IgD-negative memory B cell (primary cell): ENCODE measurements at regions not wholly inside any gene's neighbourhood (a gene's known extent, or its start where the extent isn't known, plus 50 kb on each side); places are given as distances from the start of the nearest gene placed in this dataset.
"Not testable (repeated sequence)": the region's sequence is repeated elsewhere in the genome, so short reads cannot be mapped to it uniquely, and the experiment has no call there.

Experiments
- H3K27ac Mint-ChIP-seq, 3 donors: one replicate each; pipeline ENCODE4 v1.8.0; 2020 to 2022; ENCODE audit warnings: mild to moderate bottlenecking in 3 of 3, mixed read lengths in 3 of 3, moderate library complexity in 1 of 3
- H3K27me3 Mint-ChIP-seq: one replicate; pipeline ENCODE4 v1.8.0; 2021; ENCODE audit warnings: mixed read lengths
- H3K36me3 Mint-ChIP-seq: one replicate; pipeline ENCODE4 v1.8.0; 2020; ENCODE audit warnings: mild to moderate bottlenecking, mixed read lengths
- H3K4me1 Mint-ChIP-seq, 3 donors: one replicate each; pipeline ENCODE4 v1.8.0; 2020 to 2022; ENCODE audit warnings: mixed read lengths in 3 of 3, mild to moderate bottlenecking in 1 of 3
- H3K4me3 Mint-ChIP-seq, 4 donors: one replicate each; pipeline ENCODE4 v1.8.0; 2020 to 2022; ENCODE audit warnings: mild to moderate bottlenecking in 4 of 4, mixed read lengths in 4 of 4, moderate library complexity in 3 of 4
- H3K9me3 Mint-ChIP-seq, 3 donors: one replicate each; pipeline ENCODE4 v1.8.0; 2020 to 2021; ENCODE audit warnings: mixed read lengths in 3 of 3, mild to moderate bottlenecking in 1 of 3

DNA sequence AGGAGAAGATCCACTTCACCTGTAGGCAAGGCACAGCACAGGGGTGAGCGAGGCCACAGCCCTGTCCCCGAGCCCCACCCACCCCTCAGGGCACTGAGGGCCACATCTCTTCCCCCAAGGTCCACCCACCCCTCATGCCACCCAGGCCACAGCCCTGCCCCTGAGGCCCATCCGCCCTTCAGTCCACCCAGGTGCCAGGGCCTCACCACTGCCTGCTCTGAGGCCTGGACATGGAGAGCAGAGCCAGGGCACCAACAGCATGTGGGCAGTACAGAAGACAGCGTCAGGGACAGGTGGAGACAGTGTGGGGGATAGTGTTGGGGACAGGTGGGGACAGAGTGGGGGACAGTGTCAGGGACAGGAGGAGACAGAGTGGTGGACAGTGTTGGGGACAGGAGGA is 138.3 kb downstream of the TMEM121 start:
- Mint-ChIP-seq H3K27me3 (no peaks in the 10 kb centered on the region), H3K36me3 (peaks cover 8% of the 10 kb centered on the region), H3K4me3 (no peak overlapping the region), H3K9me3 (peaks cover 3 to 8% (median 3%) of the 10 kb centered on the region in 3 donors), H3K27ac (no peak overlapping the region), H3K4me1 (peaks cover 0 to 8% (median 2%) of the 10 kb centered on the region in 3 donors)

DNA sequence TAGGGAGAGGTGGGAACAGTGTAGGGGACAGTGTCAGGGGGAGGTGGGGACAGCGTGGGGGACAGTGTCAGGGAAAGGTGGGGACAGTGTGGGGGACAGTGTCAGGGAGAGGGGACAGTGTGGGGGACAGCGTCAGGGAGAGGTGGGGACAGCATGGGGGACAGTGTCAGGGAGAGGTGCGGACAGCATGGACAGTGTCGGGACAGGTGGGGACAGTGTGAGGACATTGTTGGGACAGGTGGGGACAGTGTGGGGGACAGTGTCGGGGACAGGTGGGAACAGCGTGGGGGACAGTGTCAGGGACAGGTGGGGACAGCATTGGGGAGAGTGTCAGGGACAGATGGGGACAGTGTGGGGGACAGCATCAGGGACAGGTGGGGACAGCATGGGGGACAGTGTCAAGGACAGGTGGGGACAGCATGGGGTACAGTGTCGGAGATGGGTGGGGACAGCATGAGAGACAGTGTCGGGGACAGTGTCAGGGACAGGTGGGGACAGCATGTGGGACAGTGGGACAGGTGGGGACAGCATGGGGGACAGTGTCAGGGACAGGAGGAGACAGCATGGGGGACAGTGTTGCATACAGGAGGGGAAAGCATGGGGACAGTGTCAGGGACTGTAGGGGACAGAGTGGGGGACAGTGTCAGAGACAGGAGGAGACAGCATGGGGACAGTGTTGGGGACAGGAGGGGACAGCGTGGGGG is 139.0 kb downstream of the TMEM121 start:
- Mint-ChIP-seq H3K27ac (no peak overlapping the region), H3K4me3 (no peak overlapping the region), H3K9me3 (peaks cover 0 to 3% (median under 1%) of the 10 kb centered on the region in 3 donors), H3K27me3 (no peaks in the 10 kb centered on the region), H3K4me1 (peaks cover 0 to 5% (median 0%) of the 10 kb centered on the region in 3 donors), H3K36me3 (peaks cover 1% of the 10 kb centered on the region)

DNA sequence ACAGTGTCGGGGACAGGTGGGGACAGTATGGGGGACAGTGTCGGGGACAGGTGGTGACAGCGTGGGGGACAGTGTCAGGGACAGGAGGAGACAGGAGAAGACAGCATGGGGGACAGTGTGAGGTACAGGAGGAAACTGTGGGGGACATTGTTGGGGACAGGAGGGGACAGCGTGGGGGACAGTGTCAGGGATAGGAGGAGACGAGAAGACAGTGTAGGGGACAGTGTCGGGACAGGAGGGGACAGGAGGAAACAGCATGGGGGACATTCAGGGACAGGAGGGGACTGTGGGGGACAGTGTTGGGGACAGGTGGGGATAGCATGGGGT is 139.5 kb downstream of the TMEM121 start:
- Mint-ChIP-seq H3K9me3 (no peaks in the 10 kb centered on the region), H3K4me3 (no peak overlapping the region), H3K4me1 (peaks cover 0 to under 1% (median 0%) of the 10 kb centered on the region in 3 donors)

DNA sequence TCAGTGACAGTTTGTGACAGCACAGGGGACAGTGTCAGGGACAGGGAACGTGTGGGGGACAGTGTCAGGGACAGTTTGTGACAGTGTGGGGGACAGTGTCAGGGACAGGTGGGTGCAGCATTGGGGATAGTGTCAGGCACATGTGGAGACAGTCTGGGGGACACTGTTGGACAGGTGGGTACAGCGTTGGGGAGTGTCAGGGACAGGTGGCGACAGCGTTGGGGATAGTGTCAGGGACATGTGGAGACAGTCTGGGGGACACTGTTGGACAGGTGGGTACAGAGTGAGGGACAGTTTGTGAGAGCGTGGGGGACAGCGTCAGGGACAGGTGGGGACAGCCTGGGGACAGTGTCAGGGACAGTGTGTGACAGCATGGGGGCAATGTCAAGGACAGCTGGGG is 140.0 kb downstream of the TMEM121 start:
- no peak overlapping the region for H3K27ac Mint-ChIP-seq
- no peaks in the 10 kb centered on the region for H3K27me3 Mint-ChIP-seq
- no peaks in the 10 kb centered on the region for H3K9me3 Mint-ChIP-seq
- no peak overlapping the region for H3K4me3 Mint-ChIP-seq
- H3K36me3 Mint-ChIP-seq = no peaks in the 10 kb centered on the region
- no peaks in the 10 kb centered on the region for H3K4me1 Mint-ChIP-seq

More for the DNA sequence above, 139.5 kb downstream of the TMEM121 start:
- Mint-ChIP-seq H3K27ac (no peak overlapping the region), H3K36me3 (no peaks in the 10 kb centered on the region), H3K27me3 (no peaks in the 10 kb centered on the region)

DNA sequence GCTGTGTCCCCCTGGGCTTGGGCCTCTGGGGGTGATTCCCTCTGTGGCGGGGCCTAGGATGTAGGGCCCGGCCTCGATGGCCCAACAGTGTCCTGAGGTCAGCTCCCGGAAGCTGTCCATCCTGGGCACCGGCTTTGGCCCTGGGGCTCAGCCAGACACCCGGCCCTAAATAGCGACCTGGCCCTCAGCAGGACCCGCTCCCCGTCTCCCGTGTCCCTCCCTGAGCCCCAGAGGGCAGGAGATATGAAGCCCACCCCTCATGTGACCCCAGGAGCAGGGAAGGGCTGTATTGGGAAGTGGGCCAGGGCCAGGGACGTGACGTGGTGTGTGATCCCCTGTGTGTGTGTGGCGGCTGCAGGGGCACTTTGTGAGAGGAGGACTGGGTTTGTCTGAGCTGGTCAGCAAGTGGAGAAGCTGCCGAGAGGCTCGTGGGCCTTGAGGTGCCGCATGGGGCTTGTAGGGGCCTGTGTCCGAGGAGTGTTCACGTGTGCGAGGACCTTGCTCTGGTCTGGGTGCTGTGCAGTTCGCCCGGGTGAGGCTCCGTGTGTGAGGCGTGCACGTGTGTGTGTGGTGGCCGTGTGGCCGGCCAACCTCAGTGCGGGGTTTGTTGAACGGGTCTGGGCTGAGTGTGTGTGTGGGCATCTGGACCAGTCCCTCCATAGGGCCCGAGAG is 140.7 kb downstream of the TMEM121 start:
- not testable (repeated sequence) for H3K4me1 Mint-ChIP-seq, H3K27me3 Mint-ChIP-seq, H3K9me3 Mint-ChIP-seq, H3K4me3 Mint-ChIP-seq, H3K27ac Mint-ChIP-seq, H3K36me3 Mint-ChIP-seq

DNA sequence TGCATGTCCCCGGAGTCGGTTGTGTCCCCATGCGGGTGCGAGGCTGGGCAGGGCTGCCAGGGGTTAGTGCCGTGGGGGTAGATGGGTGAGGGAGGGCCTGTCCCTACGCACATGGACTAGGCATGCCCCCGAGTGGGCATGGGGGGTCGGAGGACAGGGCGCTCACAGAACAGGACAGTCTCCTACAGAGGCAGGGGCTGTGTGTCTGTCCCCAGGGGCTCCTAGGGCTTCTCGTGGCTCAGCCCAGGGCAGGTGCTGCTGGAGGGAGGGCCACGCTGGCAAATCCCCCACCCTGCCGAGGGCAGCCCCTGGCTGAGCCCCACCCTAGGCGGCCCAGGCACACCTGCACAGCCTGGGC is 141.3 kb downstream of the TMEM121 start:
- H3K4me1 Mint-ChIP-seq, H3K9me3 Mint-ChIP-seq, H3K27me3 Mint-ChIP-seq, H3K27ac Mint-ChIP-seq, H3K36me3 Mint-ChIP-seq, H3K4me3 Mint-ChIP-seq: not testable (repeated sequence)

DNA sequence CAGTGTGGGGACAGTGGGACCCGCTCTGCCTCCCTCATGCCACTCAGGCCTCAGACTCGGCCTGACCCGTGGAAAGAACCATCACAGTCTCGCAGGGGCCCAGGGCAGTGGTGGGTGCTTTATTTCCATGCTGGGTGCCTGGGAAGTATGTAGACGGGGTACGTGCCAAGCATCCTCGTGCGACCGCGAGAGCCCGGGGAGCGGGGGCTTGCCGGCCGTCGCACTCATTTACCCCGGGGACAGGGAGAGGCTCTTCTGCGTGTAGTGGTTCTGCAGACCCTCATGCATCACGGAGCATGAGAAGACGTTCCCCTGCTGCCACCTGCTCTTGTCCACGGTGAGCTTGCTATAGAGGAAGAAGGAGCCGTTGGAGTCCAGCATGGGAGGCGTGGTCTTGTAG is 141.6 kb downstream of the TMEM121 start:
- H3K36me3 Mint-ChIP-seq, H3K9me3 Mint-ChIP-seq, H3K27ac Mint-ChIP-seq, H3K27me3 Mint-ChIP-seq, H3K4me1 Mint-ChIP-seq: not testable (repeated sequence)
- peak overlapping the region in 2 of 4 donors; percentile 66 to 81 for H3K4me3 Mint-ChIP-seq

DNA sequence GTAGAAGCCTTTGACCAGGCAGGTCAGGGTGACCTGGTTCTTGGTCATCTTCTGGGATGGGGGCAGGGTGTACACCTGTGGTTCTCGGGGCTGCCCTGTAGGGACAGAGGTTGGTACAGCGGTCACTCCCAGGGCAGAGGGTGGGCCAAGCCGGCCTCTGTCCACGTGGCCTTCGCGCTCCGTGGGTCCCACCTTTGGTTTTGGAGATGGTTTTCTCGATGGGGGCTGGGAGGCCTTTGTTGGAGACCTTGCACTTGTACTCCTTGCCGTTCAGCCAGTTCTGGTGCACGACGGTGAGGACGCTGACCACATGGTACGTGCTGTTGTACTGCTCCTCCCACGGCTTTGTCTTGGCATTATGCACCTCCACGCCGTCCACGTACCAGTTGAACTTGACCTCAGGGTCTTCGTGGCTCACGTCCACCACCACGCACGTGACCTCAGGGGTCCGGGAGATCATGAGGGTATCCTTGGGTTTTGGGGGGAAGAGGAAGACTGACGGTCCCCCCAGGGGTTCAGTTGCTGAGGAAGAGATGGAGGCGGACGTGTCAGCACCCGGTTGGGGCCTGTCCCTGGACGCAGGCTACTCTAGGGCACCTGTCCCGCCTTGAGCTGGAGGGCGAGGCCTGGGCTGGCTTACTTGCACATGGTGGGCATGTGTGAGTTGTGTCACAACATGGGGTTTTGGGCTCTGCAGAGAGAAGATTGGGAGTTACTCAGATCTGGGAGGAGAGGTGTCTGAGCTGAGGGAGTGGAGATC is 142.3 kb downstream of the TMEM121 start:
- H3K4me1 Mint-ChIP-seq, H3K27me3 Mint-ChIP-seq, H3K4me3 Mint-ChIP-seq, H3K9me3 Mint-ChIP-seq, H3K27ac Mint-ChIP-seq, H3K36me3 Mint-ChIP-seq: not testable (repeated sequence)

DNA sequence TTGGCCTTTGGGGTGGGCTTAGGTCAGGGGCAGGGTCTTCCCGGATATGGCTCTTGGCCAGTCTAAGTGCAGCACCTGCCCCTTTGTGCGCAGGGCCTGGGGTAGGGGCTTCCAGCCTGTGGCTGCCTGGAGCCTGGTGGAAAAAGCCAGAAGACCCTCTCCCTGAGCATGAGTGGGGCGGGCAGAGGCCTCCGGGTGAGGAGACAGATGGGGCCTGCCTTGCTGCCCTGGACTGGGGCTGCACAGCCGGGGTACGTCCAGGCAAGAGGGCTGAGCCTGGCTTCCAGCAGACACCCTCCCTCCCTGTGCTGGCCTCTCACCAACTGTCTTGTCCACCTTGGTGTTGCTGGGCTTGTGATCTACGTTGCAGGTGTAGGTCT is 142.8 kb downstream of the TMEM121 start:
- H3K4me3 Mint-ChIP-seq, H3K4me1 Mint-ChIP-seq: not testable (repeated sequence)

DNA sequence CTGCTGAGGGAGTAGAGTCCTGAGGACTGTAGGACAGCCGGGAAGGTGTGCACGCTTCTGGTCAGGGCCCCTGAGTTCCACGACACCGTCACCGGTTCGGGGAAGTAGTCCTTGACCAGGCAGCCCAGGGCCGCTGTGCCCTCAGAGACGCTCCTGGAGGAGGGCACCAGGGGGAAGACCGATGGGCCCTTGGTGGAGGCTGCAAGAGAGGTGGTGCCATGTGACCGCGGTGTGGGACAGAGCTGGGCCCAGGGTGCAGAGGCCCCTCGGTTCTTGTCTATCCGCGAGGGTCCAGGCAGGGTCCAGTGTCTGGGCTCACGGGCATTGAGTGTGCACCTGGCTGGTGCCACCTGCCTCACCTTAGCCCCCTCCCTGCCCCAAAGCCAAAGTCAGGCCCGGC is 143.3 kb downstream of the TMEM121 start:
- H3K27ac Mint-ChIP-seq, H3K9me3 Mint-ChIP-seq, H3K27me3 Mint-ChIP-seq, H3K36me3 Mint-ChIP-seq, H3K4me1 Mint-ChIP-seq, H3K4me3 Mint-ChIP-seq: not testable (repeated sequence)

More for the DNA sequence above, 142.8 kb downstream of the TMEM121 start:
- not testable (repeated sequence) for H3K36me3 Mint-ChIP-seq, H3K9me3 Mint-ChIP-seq, H3K27me3 Mint-ChIP-seq, H3K27ac Mint-ChIP-seq

DNA sequence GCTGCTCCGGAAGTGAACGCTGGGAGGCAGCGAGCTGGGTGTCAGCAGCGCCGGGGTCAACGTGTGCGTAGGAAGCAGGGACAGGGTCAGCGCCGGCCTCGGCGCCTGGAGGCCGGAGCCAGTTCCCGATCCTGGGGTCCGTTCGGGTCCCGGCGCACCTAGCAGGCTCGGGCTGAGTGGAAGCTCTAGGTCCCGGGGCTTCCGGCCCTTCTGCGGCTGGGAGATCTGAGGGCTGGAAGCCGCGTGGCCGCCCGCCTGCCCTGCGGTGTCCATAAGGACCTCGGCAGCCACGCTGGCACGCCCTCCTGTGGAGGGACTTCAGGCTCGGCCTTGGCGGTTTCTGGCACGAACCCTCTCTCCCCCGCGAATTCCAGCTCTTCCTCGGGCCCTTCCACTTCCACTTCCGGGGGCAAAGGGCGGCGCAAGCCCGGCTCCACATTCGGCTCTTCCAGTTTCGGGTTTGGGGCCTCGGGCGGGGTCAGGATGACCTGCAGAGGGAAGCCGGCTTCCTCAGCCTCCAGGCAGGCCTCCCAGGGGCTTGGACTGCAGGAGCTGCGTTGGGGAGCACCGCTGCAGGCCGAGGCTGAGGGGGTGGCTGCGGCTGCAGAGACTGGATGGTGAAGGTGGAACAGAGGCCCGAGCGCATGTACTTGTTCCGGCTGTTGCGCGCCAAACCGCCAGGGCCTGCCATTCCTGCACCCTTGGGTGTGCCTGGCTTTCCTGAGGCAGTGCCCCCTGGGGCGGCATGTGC is 146.2 kb downstream of the TMEM121 start:
- not testable (repeated sequence) for H3K4me3 Mint-ChIP-seq, H3K27me3 Mint-ChIP-seq, H3K4me1 Mint-ChIP-seq, H3K36me3 Mint-ChIP-seq, H3K27ac Mint-ChIP-seq, H3K9me3 Mint-ChIP-seq

DNA sequence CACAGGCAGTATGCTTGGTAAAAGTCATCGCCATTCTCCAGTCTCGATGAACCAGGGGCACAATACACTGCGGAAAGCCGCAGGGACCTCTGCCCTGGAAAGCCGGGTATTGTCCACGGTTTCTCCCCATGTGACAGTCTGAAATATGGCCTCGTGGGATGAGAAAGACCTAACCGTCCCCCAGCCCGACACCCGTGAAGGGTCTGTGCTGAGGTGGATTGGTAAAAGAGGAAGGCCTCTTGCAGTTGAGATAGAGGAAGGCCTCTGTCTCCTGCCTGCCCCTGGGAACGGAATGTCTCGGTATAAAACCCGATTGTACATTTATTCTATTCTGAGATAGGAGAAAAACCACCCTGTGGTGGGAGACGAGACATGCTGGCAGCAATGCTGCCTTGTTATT is 149.1 kb downstream of the TMEM121 start:
- Mint-ChIP-seq H3K27ac (peak overlapping the region in 1 of 3 donors; percentile 21), H3K4me3 (peak overlapping the region in 2 of 4 donors; percentile 22 to 43)
- not testable (repeated sequence) for H3K4me1 Mint-ChIP-seq, H3K9me3 Mint-ChIP-seq, H3K36me3 Mint-ChIP-seq, H3K27me3 Mint-ChIP-seq

DNA sequence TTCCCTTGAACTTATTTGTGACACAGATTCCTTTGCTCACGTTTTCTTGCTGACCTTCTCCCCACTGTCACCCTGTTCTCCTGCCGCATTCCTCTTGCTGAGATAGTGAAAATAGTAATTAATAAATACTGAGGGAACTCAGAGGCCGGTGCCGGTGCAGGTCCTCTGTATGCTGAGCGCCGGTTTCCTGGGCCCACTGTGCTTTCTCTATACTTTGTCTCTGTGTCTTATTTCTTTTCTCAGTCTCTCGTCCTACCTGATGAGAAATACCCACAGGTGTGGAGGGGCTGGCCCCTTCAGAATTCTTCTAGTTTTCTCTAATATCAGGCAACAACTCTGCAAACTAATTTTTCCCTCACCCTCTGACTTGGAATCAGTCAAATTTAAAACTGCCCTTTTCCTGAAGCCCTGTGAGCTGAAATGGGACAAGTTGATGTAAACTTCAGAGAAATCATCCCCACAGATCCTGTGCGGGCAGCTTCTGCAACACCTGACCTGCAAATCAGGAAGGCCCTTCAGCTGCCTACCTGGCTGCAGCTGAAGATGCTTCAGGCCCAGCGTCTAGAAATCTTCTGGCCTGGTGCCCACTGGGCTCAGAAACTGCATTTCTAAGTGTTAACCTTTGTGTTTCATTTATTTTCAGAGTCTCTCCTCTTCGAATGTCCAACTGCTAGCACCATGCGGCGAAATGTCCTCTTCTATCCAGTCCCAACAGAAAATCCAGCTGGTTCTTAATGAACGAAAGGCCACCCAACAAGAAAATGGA is 149.7 kb downstream of the TMEM121 start:
- not testable (repeated sequence) for H3K9me3 Mint-ChIP-seq, H3K27me3 Mint-ChIP-seq, H3K36me3 Mint-ChIP-seq, H3K4me1 Mint-ChIP-seq
- Mint-ChIP-seq H3K4me3 (peak overlapping the region in 2 of 4 donors; percentile 22 to 43), H3K27ac (peak overlapping the region in 1 of 3 donors; percentile 21)

DNA sequence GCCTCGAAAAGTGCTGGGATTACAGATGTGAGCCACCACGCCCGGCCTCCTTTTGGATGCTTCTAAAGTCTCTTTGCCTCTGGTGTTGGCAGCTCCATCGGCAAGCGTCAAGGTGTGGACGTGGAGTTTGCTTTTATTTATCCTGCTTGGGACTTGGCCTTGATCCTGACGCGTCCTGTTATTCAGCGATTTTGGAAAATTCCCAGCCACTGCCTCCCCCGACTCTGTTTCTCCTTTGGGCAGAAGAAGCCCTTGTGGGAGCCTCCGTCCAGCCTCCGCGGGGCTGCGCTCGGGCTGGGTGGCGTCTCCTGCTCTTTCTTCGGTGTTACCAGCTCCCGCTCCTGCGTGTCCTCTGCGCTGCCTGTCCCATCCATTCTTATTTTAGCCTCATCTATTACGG is 151.7 kb downstream of the TMEM121 start:
- H3K27me3 Mint-ChIP-seq, H3K4me1 Mint-ChIP-seq, H3K9me3 Mint-ChIP-seq, H3K36me3 Mint-ChIP-seq: not testable (repeated sequence)
- Mint-ChIP-seq H3K4me3 (peak overlapping the region in 3 of 4 donors; percentile 22 to 70 (median 31)), H3K27ac (peak overlapping the region in 2 of 3 donors; percentile 32 to 46)
